Ishikawa (cell line): ENCODE measurements at regions not wholly inside any gene's neighbourhood (a gene's known extent, or its start where the extent isn't known, plus 50 kb on each side); places are given as distances from the start of the nearest gene placed in this dataset.

Experiments
- CEBPB ChIP-seq: IDR thresholded peaks from 2 replicates; pipeline ENCODE4 v1.6.1; 2012
- CREB1 ChIP-seq: IDR thresholded peaks from 2 replicates; pipeline ENCODE4 v1.6.1; 2012; ENCODE audit warnings: low read depth
- EGR1 ChIP-seq: IDR thresholded peaks from 2 replicates; pipeline ENCODE4 v1.6.1; 2012
- EP300 ChIP-seq: IDR thresholded peaks from 2 replicates; pipeline ENCODE4 v1.6.1; 2012; ENCODE audit warnings: borderline replicate concordance
- FOXM1 ChIP-seq: IDR thresholded peaks from 2 replicates; pipeline ENCODE4 v1.6.1; 2012; ENCODE audit warnings: low read depth, borderline replicate concordance
- NFIC ChIP-seq: IDR thresholded peaks from 2 replicates; pipeline ENCODE4 v1.6.1; 2012
- RAD21 ChIP-seq: IDR thresholded peaks from 2 replicates; pipeline ENCODE4 v1.6.1; 2012; ENCODE audit warnings: low read depth
- TAF1 ChIP-seq: IDR thresholded peaks from 2 replicates; pipeline ENCODE4 v1.6.1; 2012; ENCODE audit warnings: low read depth, mild to moderate bottlenecking
- TCF12 ChIP-seq: IDR thresholded peaks from 2 replicates; pipeline ENCODE4 v1.6.1; 2012; ENCODE audit warnings: low read depth
- TEAD4 ChIP-seq: IDR thresholded peaks from 2 replicates; pipeline ENCODE4 v1.6.1; 2012
- YY1 ChIP-seq: IDR thresholded peaks from 2 replicates; pipeline ENCODE4 v1.6.1; 2012; ENCODE audit warnings: low read depth
- ZBTB7A ChIP-seq: IDR thresholded peaks from 2 replicates; pipeline ENCODE4 v1.6.1; 2012; ENCODE audit warnings: low read depth
- TF ChIP-seq, protein P1 (sequence below): IDR thresholded peaks from 2 replicates; pipeline ENCODE4 v1.6.1; 2012; ENCODE audit warnings: low read depth, mild to moderate bottlenecking
- TF ChIP-seq, protein P2 (sequence below): IDR thresholded peaks from 2 replicates; pipeline ENCODE4 v1.6.1; 2012
- TF ChIP-seq, protein P3 (sequence below): IDR thresholded peaks from 2 replicates; pipeline ENCODE4 v1.6.1; 2012

DNA sequence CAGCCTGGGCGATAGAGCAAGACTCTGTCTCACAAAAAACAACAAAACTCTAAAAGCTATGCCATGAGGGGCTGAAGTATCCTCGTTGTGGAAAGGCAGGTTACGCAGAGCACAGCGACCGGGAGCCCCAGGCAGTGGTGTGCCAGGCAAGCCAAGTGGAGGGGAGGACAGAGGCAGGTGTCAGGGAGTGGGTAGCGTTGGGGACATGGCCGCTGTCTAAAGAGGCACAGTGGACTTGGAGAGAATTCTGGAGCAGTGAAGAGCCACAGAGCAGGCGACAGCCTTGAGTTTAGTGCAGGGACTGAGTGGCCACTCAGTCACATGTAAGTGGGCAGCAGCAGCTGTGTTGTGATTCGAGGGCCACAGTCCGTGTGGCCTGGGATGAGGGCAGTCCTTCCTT, 541.7 kb downstream of the FGF9 start:
- TF ChIP-seq TAF1 (no peak), CREB1 (no peak), TEAD4 (no peak), RAD21 (no peak), EP300 (no peak), ZBTB7A (no peak), NFIC (no peak), TCF12 (no peak)
- TF ChIP-seq, protein P1, sequence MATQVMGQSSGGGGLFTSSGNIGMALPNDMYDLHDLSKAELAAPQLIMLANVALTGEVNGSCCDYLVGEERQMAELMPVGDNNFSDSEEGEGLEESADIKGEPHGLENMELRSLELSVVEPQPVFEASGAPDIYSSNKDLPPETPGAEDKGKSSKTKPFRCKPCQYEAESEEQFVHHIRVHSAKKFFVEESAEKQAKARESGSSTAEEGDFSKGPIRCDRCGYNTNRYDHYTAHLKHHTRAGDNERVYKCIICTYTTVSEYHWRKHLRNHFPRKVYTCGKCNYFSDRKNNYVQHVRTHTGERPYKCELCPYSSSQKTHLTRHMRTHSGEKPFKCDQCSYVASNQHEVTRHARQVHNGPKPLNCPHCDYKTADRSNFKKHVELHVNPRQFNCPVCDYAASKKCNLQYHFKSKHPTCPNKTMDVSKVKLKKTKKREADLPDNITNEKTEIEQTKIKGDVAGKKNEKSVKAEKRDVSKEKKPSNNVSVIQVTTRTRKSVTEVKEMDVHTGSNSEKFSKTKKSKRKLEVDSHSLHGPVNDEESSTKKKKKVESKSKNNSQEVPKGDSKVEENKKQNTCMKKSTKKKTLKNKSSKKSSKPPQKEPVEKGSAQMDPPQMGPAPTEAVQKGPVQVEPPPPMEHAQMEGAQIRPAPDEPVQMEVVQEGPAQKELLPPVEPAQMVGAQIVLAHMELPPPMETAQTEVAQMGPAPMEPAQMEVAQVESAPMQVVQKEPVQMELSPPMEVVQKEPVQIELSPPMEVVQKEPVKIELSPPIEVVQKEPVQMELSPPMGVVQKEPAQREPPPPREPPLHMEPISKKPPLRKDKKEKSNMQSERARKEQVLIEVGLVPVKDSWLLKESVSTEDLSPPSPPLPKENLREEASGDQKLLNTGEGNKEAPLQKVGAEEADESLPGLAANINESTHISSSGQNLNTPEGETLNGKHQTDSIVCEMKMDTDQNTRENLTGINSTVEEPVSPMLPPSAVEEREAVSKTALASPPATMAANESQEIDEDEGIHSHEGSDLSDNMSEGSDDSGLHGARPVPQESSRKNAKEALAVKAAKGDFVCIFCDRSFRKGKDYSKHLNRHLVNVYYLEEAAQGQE = no peak

DNA sequence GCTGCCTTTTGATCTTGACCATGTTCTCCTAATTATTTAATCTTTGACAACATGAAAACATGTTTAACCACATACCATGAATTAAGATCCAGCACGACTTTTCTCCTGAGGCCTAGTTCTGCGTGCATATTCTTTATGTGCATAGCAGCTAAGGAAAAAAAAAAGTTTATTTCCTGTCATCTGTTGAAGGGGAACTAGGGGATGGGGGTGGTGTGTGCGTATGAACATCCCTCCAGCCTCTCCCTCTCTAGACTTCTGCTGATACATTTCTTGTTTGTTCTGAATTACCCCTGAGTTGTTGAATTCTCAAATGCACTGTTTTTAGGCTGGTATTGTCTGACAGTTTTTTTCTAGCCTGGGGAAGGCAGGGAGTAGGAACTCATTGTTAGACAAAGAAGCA, 543.3 kb downstream of the FGF9 start:
- no peak for TF ChIP-seq CEBPB
- TF ChIP-seq YY1 = no peak
- TF ChIP-seq FOXM1 = no peak

DNA sequence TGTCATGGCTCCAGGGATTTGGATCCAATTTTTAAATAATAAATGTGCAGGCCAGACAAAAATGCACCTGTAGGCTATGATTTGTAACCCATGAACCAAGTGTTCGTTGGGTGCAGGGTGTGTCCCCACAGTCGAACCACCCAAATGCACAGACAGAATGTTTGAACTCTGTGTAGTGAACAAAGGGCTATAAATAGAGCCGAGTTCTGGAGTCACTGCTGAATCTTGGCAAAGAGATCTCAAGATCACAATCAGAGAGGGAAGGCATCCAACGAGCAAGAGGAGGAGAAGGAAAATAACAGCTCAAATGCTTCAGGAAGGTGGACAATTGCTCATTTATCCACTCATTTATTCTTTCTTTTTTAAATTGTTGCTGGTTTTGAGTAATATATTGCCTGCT, 547.9 kb downstream of the FGF9 start:
- TF ChIP-seq, protein P2, sequence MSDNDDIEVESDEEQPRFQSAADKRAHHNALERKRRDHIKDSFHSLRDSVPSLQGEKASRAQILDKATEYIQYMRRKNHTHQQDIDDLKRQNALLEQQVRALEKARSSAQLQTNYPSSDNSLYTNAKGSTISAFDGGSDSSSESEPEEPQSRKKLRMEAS = no peak
- TF ChIP-seq EGR1 = no peak
- no peak for TF ChIP-seq FOXM1
- TF ChIP-seq TEAD4 = no peak
- TF ChIP-seq, protein P1 = no peak
- no peak for TF ChIP-seq TCF12
- no peak for TF ChIP-seq NFIC
- TF ChIP-seq RAD21 = no peak
- TF ChIP-seq CREB1 = no peak
- TF ChIP-seq EP300 = no peak
- TF ChIP-seq CEBPB = no peak
- no peak for TF ChIP-seq YY1
- TF ChIP-seq TAF1 = no peak
- TF ChIP-seq ZBTB7A = no peak
- TF ChIP-seq, protein P3, sequence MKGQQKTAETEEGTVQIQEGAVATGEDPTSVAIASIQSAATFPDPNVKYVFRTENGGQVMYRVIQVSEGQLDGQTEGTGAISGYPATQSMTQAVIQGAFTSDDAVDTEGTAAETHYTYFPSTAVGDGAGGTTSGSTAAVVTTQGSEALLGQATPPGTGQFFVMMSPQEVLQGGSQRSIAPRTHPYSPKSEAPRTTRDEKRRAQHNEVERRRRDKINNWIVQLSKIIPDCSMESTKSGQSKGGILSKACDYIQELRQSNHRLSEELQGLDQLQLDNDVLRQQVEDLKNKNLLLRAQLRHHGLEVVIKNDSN = no peak

DNA sequence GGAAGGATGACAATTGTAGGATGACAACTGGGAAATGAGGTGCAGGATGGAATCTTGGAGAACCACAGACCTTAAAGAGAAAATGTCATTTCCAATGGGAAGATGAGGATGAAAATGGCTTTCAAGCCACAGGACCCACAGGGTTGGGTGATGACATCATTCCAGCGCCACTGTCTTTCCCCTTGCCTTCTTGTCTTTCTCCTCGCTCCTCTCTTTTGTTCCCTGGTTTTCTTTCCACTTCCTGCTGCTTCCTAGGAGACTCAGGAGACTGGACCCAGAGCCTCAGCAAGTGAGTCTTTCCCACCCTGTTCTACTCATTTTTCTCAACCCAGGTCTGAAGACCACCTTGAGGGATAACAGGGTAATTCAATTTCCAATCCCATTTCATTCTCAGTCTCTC, 548.8 kb downstream of the FGF9 start:
- TF ChIP-seq ZBTB7A = no peak
- TF ChIP-seq NFIC = no peak
- TF ChIP-seq FOXM1 = no peak
- TF ChIP-seq, protein P3 = no peak
- no peak for TF ChIP-seq EGR1
- TF ChIP-seq TCF12 = no peak
- TF ChIP-seq, protein P1 = no peak
- TF ChIP-seq TEAD4 = no peak
- no peak for TF ChIP-seq YY1

DNA sequence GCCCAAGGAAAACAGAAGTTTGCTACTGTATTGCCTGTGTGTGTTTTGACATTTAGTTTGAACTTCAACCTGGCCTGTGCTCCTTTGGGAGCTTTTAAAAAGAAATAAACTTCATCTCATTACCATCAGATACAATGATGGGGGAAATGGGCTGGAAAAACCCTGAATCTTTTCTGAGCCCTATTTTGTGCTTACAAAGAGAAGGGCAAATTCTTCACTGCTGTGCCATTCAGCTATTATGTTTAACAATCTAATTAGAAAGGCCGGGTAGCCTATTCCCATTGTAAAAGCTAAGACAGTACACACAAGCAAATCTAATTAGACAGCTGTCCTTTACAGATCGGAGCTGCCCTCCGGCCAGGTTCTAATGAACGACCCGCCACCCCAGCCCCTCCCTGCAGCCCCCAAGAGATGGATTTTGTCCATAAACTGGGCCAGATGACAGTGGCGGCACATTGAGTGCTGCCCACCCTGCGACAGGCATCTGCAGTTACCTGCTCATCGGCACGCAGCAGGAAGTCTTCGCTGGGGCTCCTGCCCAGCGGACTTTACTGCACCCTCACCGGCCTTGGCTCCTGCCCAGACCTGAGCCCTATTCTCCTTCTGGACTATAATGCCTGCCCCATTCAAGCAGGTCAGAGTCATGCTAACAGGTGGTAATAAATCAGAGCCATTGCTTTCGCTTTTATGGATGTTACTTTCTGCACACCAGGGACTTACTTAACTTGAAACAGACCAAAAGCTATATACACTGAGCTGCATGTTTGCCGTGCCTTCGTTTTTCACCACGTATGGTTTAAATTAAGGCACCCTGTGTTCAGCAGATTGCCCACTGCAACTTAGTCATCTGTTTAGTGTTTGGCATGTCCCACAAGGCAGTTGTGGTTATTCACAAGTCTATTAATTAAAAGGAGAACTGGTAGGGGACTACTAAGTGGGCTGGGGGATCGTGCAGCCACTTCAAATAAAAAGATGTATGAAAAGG, 549.6 kb downstream of the FGF9 start:
- no peak for TF ChIP-seq FOXM1
- no peak for TF ChIP-seq CREB1
- TF ChIP-seq TCF12 = no peak
- no peak for TF ChIP-seq EGR1
- TF ChIP-seq TAF1 = no peak
